GM23338 (cell line): ENCODE measurements at regions not wholly inside any gene's neighbourhood (a gene's known extent, or its start where the extent isn't known, plus 50 kb on each side); places are given as distances from the start of the nearest gene placed in this dataset.
A peak's percentile ranks its signal among the peaks of the same experiment; 100 is the strongest.

Source experiments
- ATAC-seq: fragments of 200-7000 bp; cut with Tn5 transposase; 3 replicates; pipeline ENCODE4 v1.9.1; 2020
- DNase-seq: peaks from one replicate; pipeline ENCODE4 v3.0.0-alpha.2; 2015; ENCODE audit warnings: low spot score
- H2AFZ ChIP-seq: fragments of 200-600 bp; sonication (generic); 2 replicates; pipeline ENCODE4 v1.8.0; 2016; ENCODE audit warnings: antibody characterized with exemption, mild to moderate bottlenecking, moderate library complexity
- H3F3A ChIP-seq: fragments of 200-600 bp; sonication (generic); replicated peaks from 2 replicates; pipeline ENCODE4 v1.8.0; 2017; ENCODE audit warnings: antibody characterized with exemption, mixed run types, low read depth
- H3K27ac ChIP-seq: fragments of 200-600 bp; sonication (generic); 2 replicates; pipeline ENCODE4 v1.6.1; 2016; ENCODE audit warnings: low read depth
- H3K27me3 ChIP-seq: fragments of 200-600 bp; sonication (generic); 2 replicates; pipeline ENCODE4 v1.8.0; 2016; ENCODE audit warnings: mild to moderate bottlenecking, mixed run types, moderate library complexity; ENCODE audit not compliant: insufficient read depth
- H3K36me3 ChIP-seq: fragments of 200-600 bp; sonication (generic); 2 replicates; pipeline ENCODE4 v1.8.0; 2016; ENCODE audit warnings: mild to moderate bottlenecking; ENCODE audit not compliant: insufficient read depth
- H3K4me1 ChIP-seq: fragments of 200-600 bp; sonication (generic); 2 replicates; pipeline ENCODE4 v1.8.0; 2016; ENCODE audit warnings: mild to moderate bottlenecking, moderate library complexity; ENCODE audit not compliant: insufficient read depth
- H3K4me2 ChIP-seq: fragments of 200-600 bp; sonication (generic); 2 replicates; pipeline ENCODE4 v1.7.1; 2017; ENCODE audit warnings: mixed run types
- H3K4me3 ChIP-seq: fragments of 200-600 bp; sonication (generic); 2 replicates; pipeline ENCODE4 v1.6.1; 2016; ENCODE audit warnings: mixed run types
- H3K79me2 ChIP-seq: fragments of 200-600 bp; sonication (generic); replicated peaks from 2 replicates; pipeline ENCODE4 v1.8.0; 2017; ENCODE audit warnings: mild to moderate bottlenecking; ENCODE audit not compliant: insufficient read depth
- H3K9me2 ChIP-seq: fragments of 200-600 bp; sonication (generic); 2 replicates; pipeline ENCODE4 v1.8.0; 2017; ENCODE audit not compliant: insufficient read depth
- H4K20me1 ChIP-seq: fragments of 200-600 bp; sonication (generic); replicated peaks from 2 replicates; pipeline ENCODE4 v1.8.0; 2017; ENCODE audit warnings: mild to moderate bottlenecking; ENCODE audit not compliant: insufficient read depth
- H3K27ac Mint-ChIP-seq: 2 replicates; pipeline ENCODE4 v1.8.0; 2020; ENCODE audit warnings: inconsistent platforms, mild to moderate bottlenecking, moderate library complexity, mixed read lengths
- H3K27me3 Mint-ChIP-seq: 3 replicates; pipeline ENCODE4 v1.8.0; 2022; ENCODE audit warnings: low read depth, mild to moderate bottlenecking, moderate library complexity, mixed read lengths, inconsistent platforms; ENCODE audit not compliant: insufficient read depth, poor library complexity
- H3K36me3 Mint-ChIP-seq: 3 replicates; pipeline ENCODE4 v1.8.0; 2021; ENCODE audit warnings: low read depth, mild to moderate bottlenecking, inconsistent platforms, moderate library complexity, mixed read lengths
- H3K4me1 Mint-ChIP-seq: 3 replicates; pipeline ENCODE4 v1.8.0; 2020; ENCODE audit warnings: mild to moderate bottlenecking, inconsistent platforms, mixed read lengths
- H3K4me3 Mint-ChIP-seq: 3 replicates; pipeline ENCODE4 v1.8.0; 2021; ENCODE audit warnings: moderate library complexity, mild to moderate bottlenecking, inconsistent platforms, mixed read lengths
- H3K9me3 Mint-ChIP-seq: 3 replicates; pipeline ENCODE4 v1.8.0; 2020; ENCODE audit warnings: moderate library complexity, mild to moderate bottlenecking, inconsistent platforms, mixed read lengths
- CREB1 ChIP-seq: fragments of 250-450 bp; sonication (Bioruptor Pico); IDR thresholded peaks from 2 replicates; pipeline ENCODE4 v1.5.0; 2020; ENCODE audit warnings: low read depth, mild to moderate bottlenecking, moderate library complexity
- EZH2 ChIP-seq: fragments of 200-600 bp; sonication (generic); IDR thresholded peaks from one replicate; pipeline ENCODE4 v1.8.0; 2017; ENCODE audit warnings: antibody characterized with exemption, mild to moderate bottlenecking, low read depth; ENCODE audit not compliant: unreplicated experiment
- JUNB ChIP-seq: IDR thresholded peaks from one replicate; pipeline ENCODE4 v1.6.1; 2016; ENCODE audit warnings: antibody characterized with exemption; ENCODE audit not compliant: unreplicated experiment
- NANOG ChIP-seq: IDR thresholded peaks from 2 replicates; pipeline ENCODE4 v1.6.1; 2016; ENCODE audit warnings: antibody characterized with exemption, borderline replicate concordance
- POLR2AphosphoS5 ChIP-seq: IDR thresholded peaks from 2 replicates; pipeline ENCODE4 v1.6.1; 2016; ENCODE audit warnings: antibody characterized with exemption, low read depth
- STAT1 ChIP-seq: IDR thresholded peaks from one replicate; pipeline ENCODE4 v1.6.1; 2016; ENCODE audit warnings: antibody characterized with exemption; ENCODE audit not compliant: unreplicated experiment
- ZNF114 ChIP-seq: fragments of 250-450 bp; sonication (Bioruptor Pico); IDR thresholded peaks from 2 replicates; pipeline ENCODE4 v1.5.0; 2020; ENCODE audit warnings: mild to moderate bottlenecking, moderate library complexity
- TF ChIP-seq, protein P1 (sequence below): IDR thresholded peaks from 2 replicates; pipeline ENCODE4 v1.6.1; 2016; ENCODE audit warnings: antibody characterized with exemption
- TF ChIP-seq, protein P2 (sequence below), 2 experiments: fragments of 200-600 bp in 1 of 2; sonication (generic) in 1 of 2; conservative IDR thresholded peaks; 2 replicates each; pipeline versions ENCODE4 v1.5.1 to v1.6.1; 2016 to 2017; ENCODE audit warnings: antibody characterized with exemption in 2 of 2, low read depth in 2 of 2, mild to moderate bottlenecking in 2 of 2, moderate library complexity in 1 of 2
- TF ChIP-seq, protein P3 (sequence below): fragments of 250-450 bp; sonication (Bioruptor Pico); IDR thresholded peaks from 2 replicates; pipeline ENCODE4 v1.5.0; 2020; ENCODE audit warnings: mild to moderate bottlenecking, moderate library complexity

DNA sequence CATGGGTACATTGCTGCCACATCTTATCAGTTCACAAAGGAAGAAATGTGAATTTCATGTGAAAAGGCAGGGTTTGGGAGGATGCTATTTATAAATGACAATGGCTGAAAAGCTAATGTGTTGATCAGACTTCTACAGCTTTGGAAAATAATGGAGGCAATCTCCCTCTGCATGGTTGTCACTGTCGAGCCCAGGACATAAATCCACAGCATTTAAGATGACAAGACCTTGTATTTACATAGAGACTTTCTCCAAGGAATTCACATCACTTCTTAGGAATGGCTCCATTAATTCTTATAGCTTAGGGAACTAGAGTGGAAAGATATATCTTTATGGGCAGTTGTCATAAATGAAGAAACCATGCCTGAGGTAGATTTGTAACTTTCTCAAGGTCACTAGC, 66.7 kb downstream of the CBLL2 start:
- Histone ChIP-seq H2AFZ (no peak overlapping the region), H3K4me3 (no peak overlapping the region), H3K4me2 (0 out of 2 replicates have a peak overlapping the region, but pooled peaks have one; percentile 1), H3K79me2 (no peaks in the 10 kb centered on the region), H4K20me1 (no peaks in the 10 kb centered on the region), H3K9me2 (no peaks in the 10 kb centered on the region), H3K27me3 (no peaks in the 10 kb centered on the region), H3K36me3 (no peaks in the 10 kb centered on the region), H3F3A (no peaks in the 10 kb centered on the region), H3K4me1 (peaks cover 14% of the 10 kb centered on the region; the same call in 1 of the 2 replicates), H3K27ac (peak overlapping the region; percentile 68; the same call in 1 of the 2 replicates)
- Mint-ChIP-seq H3K27ac (peak overlapping the region; percentile 86; the same call in 1 of the 2 replicates), H3K27me3 (no peaks in the 10 kb centered on the region), H3K36me3 (peaks cover 13% of the 10 kb centered on the region; the same call in 2 of the 3 replicates), H3K4me1 (peaks cover 5% of the 10 kb centered on the region; the same call in 2 of the 3 replicates), H3K9me3 (peaks cover 19% of the 10 kb centered on the region), H3K4me3 (no peak overlapping the region)
- DNase-seq (no peak), ATAC-seq (no peak)
- TF ChIP-seq, protein P1, sequence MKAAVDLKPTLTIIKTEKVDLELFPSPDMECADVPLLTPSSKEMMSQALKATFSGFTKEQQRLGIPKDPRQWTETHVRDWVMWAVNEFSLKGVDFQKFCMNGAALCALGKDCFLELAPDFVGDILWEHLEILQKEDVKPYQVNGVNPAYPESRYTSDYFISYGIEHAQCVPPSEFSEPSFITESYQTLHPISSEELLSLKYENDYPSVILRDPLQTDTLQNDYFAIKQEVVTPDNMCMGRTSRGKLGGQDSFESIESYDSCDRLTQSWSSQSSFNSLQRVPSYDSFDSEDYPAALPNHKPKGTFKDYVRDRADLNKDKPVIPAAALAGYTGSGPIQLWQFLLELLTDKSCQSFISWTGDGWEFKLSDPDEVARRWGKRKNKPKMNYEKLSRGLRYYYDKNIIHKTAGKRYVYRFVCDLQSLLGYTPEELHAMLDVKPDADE: no peak
- TF ChIP-seq, protein P2, sequence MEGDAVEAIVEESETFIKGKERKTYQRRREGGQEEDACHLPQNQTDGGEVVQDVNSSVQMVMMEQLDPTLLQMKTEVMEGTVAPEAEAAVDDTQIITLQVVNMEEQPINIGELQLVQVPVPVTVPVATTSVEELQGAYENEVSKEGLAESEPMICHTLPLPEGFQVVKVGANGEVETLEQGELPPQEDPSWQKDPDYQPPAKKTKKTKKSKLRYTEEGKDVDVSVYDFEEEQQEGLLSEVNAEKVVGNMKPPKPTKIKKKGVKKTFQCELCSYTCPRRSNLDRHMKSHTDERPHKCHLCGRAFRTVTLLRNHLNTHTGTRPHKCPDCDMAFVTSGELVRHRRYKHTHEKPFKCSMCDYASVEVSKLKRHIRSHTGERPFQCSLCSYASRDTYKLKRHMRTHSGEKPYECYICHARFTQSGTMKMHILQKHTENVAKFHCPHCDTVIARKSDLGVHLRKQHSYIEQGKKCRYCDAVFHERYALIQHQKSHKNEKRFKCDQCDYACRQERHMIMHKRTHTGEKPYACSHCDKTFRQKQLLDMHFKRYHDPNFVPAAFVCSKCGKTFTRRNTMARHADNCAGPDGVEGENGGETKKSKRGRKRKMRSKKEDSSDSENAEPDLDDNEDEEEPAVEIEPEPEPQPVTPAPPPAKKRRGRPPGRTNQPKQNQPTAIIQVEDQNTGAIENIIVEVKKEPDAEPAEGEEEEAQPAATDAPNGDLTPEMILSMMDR (conservative IDR thresholded peaks at IDR 0.05; ENCODE audit: low read depth in 2 of 2): no peak
- TF ChIP-seq JUNB (no peak), NANOG (no peak), EZH2 (no peak), STAT1 (no peak), POLR2AphosphoS5 (no peak), CREB1 (CRISPR knock-in tag) (no peak)

DNA sequence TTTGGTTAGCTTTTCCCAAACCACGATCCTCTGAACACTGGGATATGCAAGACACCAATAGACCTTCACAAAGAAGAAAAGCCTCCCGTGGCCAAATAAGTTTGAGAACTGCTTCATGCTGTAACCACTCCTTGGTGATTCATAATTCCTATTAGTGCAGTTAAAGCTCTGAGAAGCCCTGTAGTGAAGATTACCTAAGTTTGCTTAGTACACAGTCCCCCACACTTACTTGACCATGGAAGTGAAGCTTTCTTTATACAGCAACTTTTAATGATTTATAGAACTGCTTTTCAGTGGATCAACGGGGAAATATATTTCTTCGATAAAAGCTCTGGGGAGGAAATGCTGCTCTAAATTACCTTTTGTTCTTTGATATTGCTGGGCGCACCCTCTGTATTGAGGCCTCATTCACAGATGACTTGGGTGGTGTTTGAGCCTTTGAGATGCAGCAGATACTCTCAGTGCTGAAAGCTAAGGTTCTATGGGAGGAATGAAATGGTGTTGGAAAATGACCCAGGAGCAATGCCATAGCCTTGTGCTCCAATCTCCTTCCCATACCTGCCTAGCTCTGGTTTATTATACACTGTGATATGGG, 67.4 kb downstream of the CBLL2 start:
- Histone ChIP-seq H3K79me2 (no peaks in the 10 kb centered on the region), H3K36me3 (no peaks in the 10 kb centered on the region), H3K27me3 (no peaks in the 10 kb centered on the region), H3K4me1 (peaks cover 14% of the 10 kb centered on the region; the same call in 1 of the 2 replicates), H3F3A (no peaks in the 10 kb centered on the region), H3K9me2 (no peaks in the 10 kb centered on the region), H3K4me3 (no peak overlapping the region), H2AFZ (no peak overlapping the region), H3K27ac (no peak overlapping the region), H4K20me1 (no peaks in the 10 kb centered on the region), H3K4me2 (no peak overlapping the region)
- Mint-ChIP-seq H3K4me1 (peaks cover 5% of the 10 kb centered on the region; the same call in 2 of the 3 replicates), H3K4me3 (no peak overlapping the region), H3K27ac (no peak overlapping the region), H3K36me3 (peaks cover 13% of the 10 kb centered on the region; the same call in 2 of the 3 replicates), H3K27me3 (no peaks in the 10 kb centered on the region), H3K9me3 (peaks cover 13% of the 10 kb centered on the region)
- ATAC-seq (no peak), DNase-seq (no peak)
- no peak for TF ChIP-seq ZNF114
- TF ChIP-seq, protein P3, sequence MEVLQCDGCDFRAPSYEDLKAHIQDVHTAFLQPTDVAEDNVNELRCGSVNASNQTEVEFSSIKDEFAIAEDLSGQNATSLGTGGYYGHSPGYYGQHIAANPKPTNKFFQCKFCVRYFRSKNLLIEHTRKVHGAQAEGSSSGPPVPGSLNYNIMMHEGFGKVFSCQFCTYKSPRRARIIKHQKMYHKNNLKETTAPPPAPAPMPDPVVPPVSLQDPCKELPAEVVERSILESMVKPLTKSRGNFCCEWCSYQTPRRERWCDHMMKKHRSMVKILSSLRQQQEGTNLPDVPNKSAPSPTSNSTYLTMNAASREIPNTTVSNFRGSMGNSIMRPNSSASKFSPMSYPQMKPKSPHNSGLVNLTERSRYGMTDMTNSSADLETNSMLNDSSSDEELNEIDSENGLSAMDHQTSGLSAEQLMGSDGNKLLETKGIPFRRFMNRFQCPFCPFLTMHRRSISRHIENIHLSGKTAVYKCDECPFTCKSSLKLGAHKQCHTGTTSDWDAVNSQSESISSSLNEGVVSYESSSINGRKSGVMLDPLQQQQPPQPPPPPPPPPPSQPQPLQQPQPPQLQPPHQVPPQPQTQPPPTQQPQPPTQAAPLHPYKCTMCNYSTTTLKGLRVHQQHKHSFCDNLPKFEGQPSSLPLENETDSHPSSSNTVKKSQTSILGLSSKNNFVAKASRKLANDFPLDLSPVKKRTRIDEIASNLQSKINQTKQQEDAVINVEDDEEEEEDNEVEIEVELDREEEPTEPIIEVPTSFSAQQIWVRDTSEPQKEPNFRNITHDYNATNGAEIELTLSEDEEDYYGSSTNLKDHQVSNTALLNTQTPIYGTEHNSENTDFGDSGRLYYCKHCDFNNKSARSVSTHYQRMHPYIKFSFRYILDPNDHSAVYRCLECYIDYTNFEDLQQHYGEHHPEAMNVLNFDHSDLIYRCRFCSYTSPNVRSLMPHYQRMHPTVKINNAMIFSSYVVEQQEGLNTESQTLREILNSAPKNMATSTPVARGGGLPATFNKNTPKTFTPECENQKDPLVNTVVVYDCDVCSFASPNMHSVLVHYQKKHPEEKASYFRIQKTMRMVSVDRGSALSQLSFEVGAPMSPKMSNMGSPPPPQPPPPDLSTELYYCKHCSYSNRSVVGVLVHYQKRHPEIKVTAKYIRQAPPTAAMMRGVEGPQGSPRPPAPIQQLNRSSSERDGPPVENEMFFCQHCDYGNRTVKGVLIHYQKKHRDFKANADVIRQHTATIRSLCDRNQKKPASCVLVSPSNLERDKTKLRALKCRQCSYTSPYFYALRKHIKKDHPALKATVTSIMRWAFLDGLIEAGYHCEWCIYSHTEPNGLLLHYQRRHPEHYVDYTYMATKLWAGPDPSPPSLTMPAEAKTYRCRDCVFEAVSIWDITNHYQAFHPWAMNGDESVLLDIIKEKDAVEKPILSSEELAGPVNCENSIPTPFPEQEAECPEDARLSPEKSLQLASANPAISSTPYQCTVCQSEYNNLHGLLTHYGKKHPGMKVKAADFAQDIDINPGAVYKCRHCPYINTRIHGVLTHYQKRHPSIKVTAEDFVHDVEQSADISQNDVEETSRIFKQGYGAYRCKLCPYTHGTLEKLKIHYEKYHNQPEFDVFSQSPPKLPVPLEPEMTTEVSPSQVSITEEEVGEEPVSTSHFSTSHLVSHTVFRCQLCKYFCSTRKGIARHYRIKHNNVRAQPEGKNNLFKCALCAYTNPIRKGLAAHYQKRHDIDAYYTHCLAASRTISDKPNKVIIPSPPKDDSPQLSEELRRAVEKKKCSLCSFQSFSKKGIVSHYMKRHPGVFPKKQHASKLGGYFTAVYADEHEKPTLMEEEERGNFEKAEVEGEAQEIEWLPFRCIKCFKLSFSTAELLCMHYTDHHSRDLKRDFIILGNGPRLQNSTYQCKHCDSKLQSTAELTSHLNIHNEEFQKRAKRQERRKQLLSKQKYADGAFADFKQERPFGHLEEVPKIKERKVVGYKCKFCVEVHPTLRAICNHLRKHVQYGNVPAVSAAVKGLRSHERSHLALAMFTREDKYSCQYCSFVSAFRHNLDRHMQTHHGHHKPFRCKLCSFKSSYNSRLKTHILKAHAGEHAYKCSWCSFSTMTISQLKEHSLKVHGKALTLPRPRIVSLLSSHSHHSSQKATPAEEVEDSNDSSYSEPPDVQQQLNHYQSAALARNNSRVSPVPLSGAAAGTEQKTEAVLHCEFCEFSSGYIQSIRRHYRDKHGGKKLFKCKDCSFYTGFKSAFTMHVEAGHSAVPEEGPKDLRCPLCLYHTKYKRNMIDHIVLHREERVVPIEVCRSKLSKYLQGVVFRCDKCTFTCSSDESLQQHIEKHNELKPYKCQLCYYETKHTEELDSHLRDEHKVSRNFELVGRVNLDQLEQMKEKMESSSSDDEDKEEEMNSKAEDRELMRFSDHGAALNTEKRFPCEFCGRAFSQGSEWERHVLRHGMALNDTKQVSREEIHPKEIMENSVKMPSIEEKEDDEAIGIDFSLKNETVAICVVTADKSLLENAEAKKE: no peak
- TF ChIP-seq JUNB: no peak
- TF ChIP-seq CREB1 (CRISPR knock-in tag): no peak
- no peak for TF ChIP-seq NANOG
- TF ChIP-seq POLR2AphosphoS5: no peak
